GM12892 (cell line): ENCODE measurements at regions not wholly inside any gene's neighbourhood (a gene's known extent, or its start where the extent isn't known, plus 50 kb on each side); places are given as distances from the start of the nearest gene placed in this dataset.

Experiments
- DNase-seq: peaks from one replicate; pipeline ENCODE4 v3.0.0; 2011; ENCODE audit not compliant: insufficient read length
- FAIRE-seq: peaks from 2 replicates; lab custom pipeline; 2011; peaks lifted over from hg19 to GRCh38; lab: Jason Lieb, UNC
- POLR2A ChIP-seq: IDR thresholded peaks from 2 replicates; pipeline ENCODE4 v1.6.1; 2011; ENCODE audit warnings: low read depth, low read length, control low read depth
- POLR2AphosphoS5 ChIP-seq: IDR thresholded peaks from 2 replicates; pipeline ENCODE4 v1.6.1; 2011; ENCODE audit warnings: low read depth, low read length, control low read depth
- TAF1 ChIP-seq: IDR thresholded peaks from 2 replicates; pipeline ENCODE4 v1.6.1; 2011; ENCODE audit warnings: low read depth, mild to moderate bottlenecking, control low read depth, low read length, borderline replicate concordance

DNA sequence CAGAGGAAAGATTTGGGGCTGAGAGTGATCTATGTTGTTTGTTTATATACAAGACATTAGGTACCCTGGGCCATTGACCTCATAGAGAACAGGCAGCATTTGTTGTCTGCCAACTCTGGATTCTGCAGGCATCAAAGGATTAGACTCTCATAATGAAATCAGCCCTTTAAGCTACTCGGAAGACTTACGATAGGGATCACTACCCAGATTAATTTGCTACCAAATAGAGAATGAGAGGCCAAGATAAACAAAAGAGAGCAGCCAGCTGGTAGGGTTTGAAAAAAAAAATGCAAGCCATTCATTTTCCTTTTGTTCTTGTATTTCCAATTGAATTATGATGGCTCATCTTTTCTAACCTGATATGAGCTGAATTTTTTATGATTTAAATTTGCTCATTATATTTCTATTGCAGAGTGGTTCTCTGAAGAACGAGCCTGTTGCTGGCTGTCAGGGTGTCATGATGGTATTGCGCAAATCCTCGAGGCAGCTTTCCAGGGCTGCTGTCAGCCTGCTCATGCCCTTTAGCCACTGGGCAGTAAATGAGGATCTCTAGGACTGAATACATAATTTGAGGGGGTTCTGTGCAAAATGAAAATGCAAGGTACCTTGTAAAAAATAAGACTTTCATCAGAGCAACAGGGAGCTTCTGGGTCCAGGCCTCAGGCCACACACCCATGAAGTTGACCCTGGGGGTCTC is 116.4 kb upstream of the KCNJ15 start:
- FAIRE-seq (no peak), DNase-seq (no peak)
- no peak for TF ChIP-seq POLR2AphosphoS5
- no peak for TF ChIP-seq TAF1
- TF ChIP-seq POLR2A, result no peak

DNA sequence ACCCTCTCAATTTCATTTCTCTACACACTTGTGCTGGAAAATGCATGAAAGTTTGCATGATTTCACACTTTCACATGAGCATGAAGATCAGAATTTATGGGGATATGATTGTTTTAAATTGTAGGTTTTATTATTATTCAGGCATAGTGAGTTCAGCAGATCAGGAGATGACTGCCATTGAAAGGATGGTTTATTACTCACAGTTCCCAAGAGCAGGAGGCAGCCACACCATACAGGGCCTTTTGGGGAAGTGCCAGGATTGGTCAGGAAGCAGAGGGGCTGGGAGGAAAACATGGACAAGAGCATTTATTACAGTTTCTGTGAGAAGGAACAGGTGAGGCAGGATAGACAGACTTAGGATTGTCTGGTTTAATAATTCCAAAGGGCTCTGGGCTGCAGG is 114.6 kb upstream of the KCNJ15 start:
- DNase-seq (no peak), FAIRE-seq (no peak)
- TF ChIP-seq TAF1 (no peak), POLR2AphosphoS5 (no peak), POLR2A (no peak)

DNA sequence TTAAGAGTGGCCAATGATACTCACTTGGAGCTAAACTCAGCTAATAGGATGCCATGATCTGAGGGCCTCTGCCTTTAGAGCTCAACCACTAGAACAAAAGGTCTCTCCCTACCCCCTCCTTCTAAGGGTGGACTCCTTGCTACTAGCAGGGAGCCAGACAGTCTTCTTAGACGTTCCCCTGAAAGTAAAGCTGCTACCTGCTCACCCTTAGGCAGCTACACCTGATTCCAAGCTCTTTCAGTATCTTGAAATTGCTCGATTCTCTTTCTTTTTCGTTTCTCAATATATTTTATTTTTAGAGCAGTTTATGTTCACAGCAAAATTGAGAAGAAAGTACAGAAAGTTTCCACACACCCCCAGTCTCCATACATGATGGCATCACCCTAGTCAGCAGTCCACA is 112.6 kb upstream of the KCNJ15 start:
- TF ChIP-seq TAF1, result no peak
- DNase-seq (no peak), FAIRE-seq (no peak)

DNA sequence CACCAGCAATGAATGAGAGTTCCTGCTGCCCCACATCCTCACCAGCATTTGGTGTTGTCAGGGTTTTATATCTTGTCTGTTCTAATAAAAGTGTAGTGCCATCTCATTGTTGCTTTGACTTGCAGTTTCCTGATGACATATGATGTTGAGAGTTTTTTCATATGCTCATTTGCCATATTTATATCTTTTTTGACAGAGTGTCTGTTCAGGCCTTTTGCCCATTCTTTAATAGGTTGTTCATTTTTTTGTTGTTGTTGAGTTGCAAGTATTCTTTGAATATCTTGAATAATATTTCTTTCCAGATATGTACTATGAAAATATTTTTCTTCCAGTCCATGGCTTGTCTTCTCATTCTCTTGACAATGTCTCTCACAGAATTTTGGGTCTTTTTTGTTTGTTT is 111.7 kb upstream of the KCNJ15 start:
- DNase-seq (no peak), FAIRE-seq (no peak)
- TF ChIP-seq POLR2AphosphoS5 (no peak), POLR2A (no peak), TAF1 (no peak)

DNA sequence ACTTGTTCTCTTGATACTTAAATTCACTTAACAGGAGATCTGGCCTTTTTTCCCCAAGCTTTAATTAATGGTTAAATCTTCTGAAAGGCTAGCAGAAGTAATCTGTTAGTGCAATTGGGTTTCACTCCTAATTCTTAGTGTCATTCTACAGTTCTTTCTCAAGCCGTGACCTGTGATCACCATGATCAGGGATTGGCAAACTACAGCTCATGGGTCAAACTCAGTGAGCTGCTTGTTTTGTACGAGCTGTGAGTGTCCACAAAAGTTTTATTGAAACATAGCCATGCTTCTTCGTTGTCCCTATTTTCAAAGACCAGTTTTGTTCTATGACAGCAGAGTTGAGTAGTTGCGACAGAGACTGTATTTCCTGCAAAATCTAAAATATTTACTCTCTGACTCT is 109.4 kb upstream of the KCNJ15 start:
- no peak for DNase-seq
- no peak for FAIRE-seq
- TF ChIP-seq TAF1 (no peak), POLR2AphosphoS5 (no peak), POLR2A (no peak)

DNA sequence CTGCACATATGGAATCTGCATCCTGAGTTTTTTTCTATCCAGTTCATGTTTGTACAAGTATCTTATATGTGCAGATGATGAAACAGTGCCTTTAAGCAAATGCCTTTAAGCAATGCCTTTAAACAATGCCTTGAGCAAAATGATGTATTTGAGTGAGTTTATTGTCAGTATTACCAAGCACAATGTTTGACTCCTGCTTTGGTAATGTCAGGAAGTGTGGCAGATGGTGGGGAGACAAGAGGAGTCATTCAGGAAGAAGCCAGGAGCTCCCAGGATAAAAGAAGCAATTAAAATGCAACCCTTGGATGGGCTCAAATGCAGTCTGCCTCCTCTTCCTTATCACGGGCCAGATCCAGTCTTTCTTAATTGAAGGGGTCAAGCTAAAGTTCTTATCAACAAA is 108.7 kb upstream of the KCNJ15 start:
- FAIRE-seq (no peak), DNase-seq (no peak)
- no peak for TF ChIP-seq POLR2AphosphoS5
- TF ChIP-seq POLR2A, result no peak
- TF ChIP-seq TAF1, result no peak

DNA sequence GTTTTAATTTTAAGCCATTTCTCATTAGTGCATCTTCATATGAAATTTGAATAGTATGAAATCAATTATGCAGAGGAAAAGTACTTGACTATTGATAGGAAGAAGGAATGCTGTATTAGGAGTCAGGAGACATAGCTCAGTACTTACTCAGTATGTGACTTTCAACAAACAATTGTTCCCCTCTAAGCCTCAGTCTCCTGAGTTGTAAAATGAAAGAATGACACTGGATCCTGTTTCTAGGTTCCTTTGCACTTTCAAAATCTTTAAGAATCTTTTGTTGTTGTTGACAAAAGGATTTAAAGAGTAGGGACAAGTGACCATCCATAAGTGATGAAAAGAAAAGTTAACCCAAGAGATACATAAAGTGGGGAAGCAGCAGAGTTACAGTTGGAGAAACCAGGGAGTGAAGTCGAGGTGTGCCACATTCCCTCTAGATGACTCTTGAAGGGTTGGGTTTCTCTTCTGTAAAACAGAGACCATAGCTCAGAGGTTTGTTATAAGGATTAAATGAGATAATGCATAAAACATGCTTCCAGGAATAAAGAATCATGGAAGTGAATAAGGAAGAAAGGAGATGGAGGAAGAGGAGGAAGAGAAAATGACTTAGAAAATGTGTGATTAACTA is 105.7 kb upstream of the KCNJ15 start:
- TF ChIP-seq POLR2AphosphoS5 (no peak), POLR2A (no peak), TAF1 (no peak)
- FAIRE-seq (no peak), DNase-seq (no peak)

DNA sequence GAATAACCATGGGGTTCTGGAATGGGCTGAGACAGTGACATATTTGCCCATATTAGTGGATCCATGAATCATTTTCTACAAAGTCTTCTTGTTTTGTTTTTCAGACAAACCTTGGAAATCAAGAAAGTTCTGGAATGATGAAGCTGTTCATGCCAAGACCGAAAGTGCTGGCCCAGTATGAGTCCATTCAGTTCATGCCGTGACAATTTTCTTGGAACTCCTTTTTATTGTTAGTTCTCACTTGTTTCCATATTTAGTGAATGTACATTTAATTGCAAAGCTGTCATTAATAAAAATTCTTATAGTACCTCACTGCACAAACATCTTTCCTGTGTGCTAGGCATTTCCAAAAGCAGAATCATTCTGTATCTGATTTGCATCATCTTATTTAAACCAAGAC is 100.6 kb upstream of the KCNJ15 start:
- FAIRE-seq, result no peak
- TF ChIP-seq POLR2AphosphoS5 (no peak), POLR2A (no peak), TAF1 (no peak)
- DNase-seq, result no peak

DNA sequence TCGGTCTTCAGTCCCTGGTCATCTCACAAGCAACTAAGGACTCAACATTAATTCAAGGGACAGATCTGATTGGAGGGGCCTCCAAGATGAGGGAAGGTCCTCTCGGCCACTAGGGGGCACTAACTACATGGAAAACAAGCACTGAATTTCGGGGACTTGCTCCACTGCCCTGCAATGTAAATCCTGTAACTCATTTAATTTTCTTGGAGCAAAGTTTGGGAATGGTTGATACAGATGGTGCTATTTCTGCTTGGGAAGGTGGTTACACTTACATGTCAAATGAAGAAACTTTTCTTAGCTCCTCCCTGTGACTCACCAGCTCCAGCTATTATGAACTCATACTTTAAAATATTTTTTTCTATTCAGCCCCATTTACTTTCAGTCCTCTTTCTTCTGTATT is 97.4 kb upstream of the KCNJ15 start:
- DNase-seq (peak; percentile 22), FAIRE-seq (peak; percentile 63)
- TF ChIP-seq POLR2A (no peak), POLR2AphosphoS5 (no peak), TAF1 (no peak)

DNA sequence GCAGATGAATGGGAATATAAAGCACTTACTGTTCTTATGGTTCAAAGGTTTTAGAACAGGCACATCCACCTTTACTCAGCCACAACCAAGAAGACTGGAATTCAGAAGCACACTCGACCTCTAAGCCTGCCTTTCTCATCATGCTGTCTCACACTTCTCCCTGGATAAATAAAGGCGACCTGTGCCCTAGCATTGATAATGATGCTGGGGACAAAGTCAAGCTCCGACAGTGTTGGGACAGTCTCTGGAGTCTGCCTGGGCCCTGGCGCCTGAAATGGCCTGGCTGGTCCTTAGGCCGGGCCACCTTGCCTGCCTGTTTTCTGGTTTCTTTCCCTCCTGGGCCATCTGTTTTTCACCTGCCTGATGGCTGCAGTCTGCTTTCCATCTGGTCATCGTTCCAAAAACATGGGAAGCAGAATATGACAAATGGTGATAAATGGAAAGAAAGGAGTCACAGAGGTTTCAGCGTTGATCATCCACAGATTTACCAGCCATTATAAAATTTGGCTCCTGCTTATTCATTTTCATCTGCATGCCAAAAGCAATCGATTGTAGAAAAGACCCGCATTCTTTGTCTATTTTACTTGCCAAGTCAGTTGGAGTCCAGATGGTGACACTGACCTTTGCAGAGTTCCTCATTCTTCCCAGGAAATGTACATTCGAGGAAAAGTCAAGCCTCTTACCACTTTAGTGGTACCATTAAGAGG is 91.2 kb upstream of the KCNJ15 start:
- TF ChIP-seq POLR2A (no peak), POLR2AphosphoS5 (no peak), TAF1 (no peak)
- DNase-seq (no peak), FAIRE-seq (no peak)

DNA sequence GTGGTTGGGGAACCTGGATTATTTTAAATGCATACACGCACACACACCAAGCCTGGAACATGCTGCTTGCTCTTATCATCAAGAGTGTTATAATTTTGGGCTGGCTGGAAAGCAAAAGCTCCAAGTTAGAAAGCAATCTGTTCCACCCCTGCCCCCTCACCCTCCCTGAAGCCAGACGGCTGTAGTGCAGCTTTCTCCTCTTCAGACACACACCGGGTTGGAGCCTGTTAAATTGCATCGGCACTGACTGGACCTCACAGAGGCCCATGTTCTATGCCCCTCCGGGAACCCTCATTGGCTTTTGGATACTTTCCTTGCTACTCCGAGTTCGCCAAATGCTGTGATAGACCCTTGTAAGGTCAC is 90.6 kb upstream of the KCNJ15 start:
- no peak for FAIRE-seq
- no peak for DNase-seq
- no peak for TF ChIP-seq POLR2AphosphoS5

DNA sequence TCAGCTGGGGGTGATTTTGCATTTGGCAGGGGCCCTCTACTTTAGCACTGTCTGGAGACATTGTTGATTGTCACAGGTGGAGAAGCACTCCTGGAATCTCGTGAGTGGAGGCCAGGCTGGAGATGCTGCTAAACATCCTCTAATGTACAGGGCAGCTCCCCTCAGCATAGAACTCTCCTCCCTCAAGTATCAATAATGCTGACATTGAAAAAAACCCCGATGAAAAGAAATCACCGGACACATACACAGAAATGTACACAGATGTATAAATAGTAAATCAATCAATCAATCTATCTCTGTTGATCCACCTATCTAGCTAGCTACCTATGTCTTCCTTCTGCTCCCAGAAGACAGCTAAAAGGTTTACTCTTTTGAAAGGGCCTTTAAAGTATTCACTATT is 89.4 kb upstream of the KCNJ15 start:
- FAIRE-seq (no peak), DNase-seq (no peak)
- TF ChIP-seq POLR2AphosphoS5 (no peak), TAF1 (no peak), POLR2A (no peak)
